Activated CD4-positive, alpha-beta T cell treated with anti-CD3 and anti-CD28 coated beads, Interleukin-2, amount 10 ng/mL, durations not matched to agents 7 days and 5 days (primary cell): ENCODE measurements at regions not wholly inside any gene's neighbourhood (a gene's known extent, or its start where the extent isn't known, plus 50 kb on each side); places are given as distances from the start of the nearest gene placed in this dataset.
"Not testable (repeated sequence)": the region's sequence is repeated elsewhere in the genome, so short reads cannot be mapped to it uniquely, and the experiment has no call there.

Source experiments
- CTCF ChIA-PET: fragments of 350-600 bp; sonication (Branson Sonifier 250); formaldehyde crosslinking; loops from one replicate; lab custom pipeline; 2021; ENCODE audit warnings: antibody characterized with exemption; lab: Charles Lee
- POLR2A ChIA-PET: fragments of 350-600 bp; sonication (Branson Sonifier 250); formaldehyde crosslinking; loops from one replicate; lab custom pipeline; 2021; ENCODE audit warnings: antibody characterized with exemption; lab: Charles Lee
- DNase-seq: peaks from one replicate; pipeline ENCODE4 v3.0.0-alpha.2; 2020
- H3K27ac Mint-ChIP-seq: one replicate; pipeline ENCODE4 v1.8.0; 2021; ENCODE audit warnings: mild to moderate bottlenecking, moderate library complexity, mixed read lengths
- H3K27me3 Mint-ChIP-seq: one replicate; pipeline ENCODE4 v1.8.0; 2021; ENCODE audit warnings: mixed read lengths
- H3K36me3 Mint-ChIP-seq: one replicate; pipeline ENCODE4 v1.8.0; 2021; ENCODE audit warnings: low read depth, mixed read lengths
- H3K4me1 Mint-ChIP-seq: one replicate; pipeline ENCODE4 v1.8.0; 2021; ENCODE audit warnings: mixed read lengths
- H3K4me3 Mint-ChIP-seq: one replicate; pipeline ENCODE4 v1.8.0; 2021; ENCODE audit warnings: mild to moderate bottlenecking, moderate library complexity, mixed read lengths
- H3K9me3 Mint-ChIP-seq: one replicate; pipeline ENCODE4 v1.8.0; 2021; ENCODE audit warnings: mixed read lengths

- no peaks in the 10 kb centered on the region for H3K27me3 Mint-ChIP-seq
- H3K36me3 Mint-ChIP-seq: no peaks in the 10 kb centered on the region
- ChIA-PET CTCF (no interaction called here), POLR2A (no interaction called here)
- no peak overlapping the region for H3K27ac Mint-ChIP-seq
- no peaks in the 10 kb centered on the region for H3K4me1 Mint-ChIP-seq
- no peak for DNase-seq
- H3K9me3 Mint-ChIP-seq: peaks cover 3% of the 10 kb centered on the region
- H3K4me3 Mint-ChIP-seq: no peak overlapping the region
Observed at GRCh38 chr1:217977943-217978342, 307.1 kb upstream of the RRP15 start.

GRCh38 chr1:217981430-217981829, 303.7 kb upstream of the RRP15 start:
- CTCF ChIA-PET: no interaction called here
- Mint-ChIP-seq H3K4me3 (no peak overlapping the region), H3K27me3 (no peaks in the 10 kb centered on the region), H3K9me3 (peaks cover 3% of the 10 kb centered on the region), H3K27ac (no peak overlapping the region), H3K4me1 (no peaks in the 10 kb centered on the region), H3K36me3 (no peaks in the 10 kb centered on the region)
- DNase-seq: no peak
- POLR2A ChIA-PET: no interaction called here

GRCh38 chr1:217982331-217983050, 302.6 kb upstream of the RRP15 start:
- no peak overlapping the region for H3K4me3 Mint-ChIP-seq
- no peak overlapping the region for H3K27ac Mint-ChIP-seq
- ChIA-PET POLR2A (no interaction called here), CTCF (no interaction called here)
- no peaks in the 10 kb centered on the region for H3K4me1 Mint-ChIP-seq
- H3K36me3 Mint-ChIP-seq: no peaks in the 10 kb centered on the region
- no peaks in the 10 kb centered on the region for H3K9me3 Mint-ChIP-seq
- no peak for DNase-seq
- no peaks in the 10 kb centered on the region for H3K27me3 Mint-ChIP-seq

GRCh38 chr1:217983051-217983375, 302.1 kb upstream of the RRP15 start:
- ChIA-PET POLR2A (no interaction called here), CTCF (no interaction called here)
- H3K4me1 Mint-ChIP-seq: no peaks in the 10 kb centered on the region
- no peak overlapping the region for H3K4me3 Mint-ChIP-seq
- H3K27me3 Mint-ChIP-seq: no peaks in the 10 kb centered on the region
- no peaks in the 10 kb centered on the region for H3K9me3 Mint-ChIP-seq
- no peak overlapping the region for H3K27ac Mint-ChIP-seq
- H3K36me3 Mint-ChIP-seq: no peaks in the 10 kb centered on the region
- no peak for DNase-seq

GRCh38 chr1:217985641-217986040, 299.5 kb upstream of the RRP15 start:
- CTCF ChIA-PET: no interaction called here
- Mint-ChIP-seq H3K27ac (no peak overlapping the region), H3K9me3 (no peaks in the 10 kb centered on the region)

GRCh38 chr1:217989510-217989909, 295.6 kb upstream of the RRP15 start:
- Mint-ChIP-seq H3K27ac (no peak overlapping the region), H3K4me1 (no peaks in the 10 kb centered on the region), H3K4me3 (no peak overlapping the region), H3K9me3 (no peaks in the 10 kb centered on the region), H3K36me3 (no peaks in the 10 kb centered on the region), H3K27me3 (no peaks in the 10 kb centered on the region)
- DNase-seq: no peak
- ChIA-PET POLR2A (no interaction called here), CTCF (no interaction called here)

More at GRCh38 chr1:217985641-217986040, 299.5 kb upstream of the RRP15 start:
- no peak for DNase-seq
- no peaks in the 10 kb centered on the region for H3K36me3 Mint-ChIP-seq
- H3K4me3 Mint-ChIP-seq: no peak overlapping the region
- POLR2A ChIA-PET: no interaction called here
- no peaks in the 10 kb centered on the region for H3K4me1 Mint-ChIP-seq
- no peaks in the 10 kb centered on the region for H3K27me3 Mint-ChIP-seq

GRCh38 chr1:217993439-217993838, 291.7 kb upstream of the RRP15 start:
- no peaks in the 10 kb centered on the region for H3K4me1 Mint-ChIP-seq
- H3K9me3 Mint-ChIP-seq: no peaks in the 10 kb centered on the region
- H3K36me3 Mint-ChIP-seq: no peaks in the 10 kb centered on the region
- CTCF ChIA-PET: no interaction called here
- H3K27ac Mint-ChIP-seq: no peak overlapping the region
- no peak overlapping the region for H3K4me3 Mint-ChIP-seq
- H3K27me3 Mint-ChIP-seq: no peaks in the 10 kb centered on the region
- POLR2A ChIA-PET: no interaction called here
- no peak for DNase-seq

GRCh38 chr1:218008296-218008695, 276.8 kb upstream of the RRP15 start:
- H3K36me3 Mint-ChIP-seq, H3K4me3 Mint-ChIP-seq, H3K4me1 Mint-ChIP-seq, H3K9me3 Mint-ChIP-seq, H3K27ac Mint-ChIP-seq, H3K27me3 Mint-ChIP-seq, POLR2A ChIA-PET, DNase-seq: not testable (repeated sequence)
- CTCF ChIA-PET: interaction anchor here (0.7 kb wide), 1 partner anchor 755 kb away, joined by 3 read pairs; no protein-coding TSS in a partner anchor

- H3K9me3 Mint-ChIP-seq, H3K27me3 Mint-ChIP-seq, CTCF ChIA-PET, H3K27ac Mint-ChIP-seq, H3K36me3 Mint-ChIP-seq, H3K4me1 Mint-ChIP-seq, DNase-seq, H3K4me3 Mint-ChIP-seq, POLR2A ChIA-PET: not testable (repeated sequence)
Observed at GRCh38 chr1:218015106-218015505, 270.0 kb upstream of the RRP15 start.

- CTCF ChIA-PET: no interaction called here
- no peaks in the 10 kb centered on the region for H3K4me1 Mint-ChIP-seq
- no peak overlapping the region for H3K27ac Mint-ChIP-seq
- H3K4me3 Mint-ChIP-seq: no peak overlapping the region
- peaks cover 6% of the 10 kb centered on the region for H3K9me3 Mint-ChIP-seq
- DNase-seq: no peak
- no peaks in the 10 kb centered on the region for H3K27me3 Mint-ChIP-seq
- H3K36me3 Mint-ChIP-seq: no peaks in the 10 kb centered on the region
- POLR2A ChIA-PET: no interaction called here
Observed at GRCh38 chr1:218024211-218024720, 260.8 kb upstream of the RRP15 start.

GRCh38 chr1:218025454-218025853, 259.6 kb upstream of the RRP15 start:
- H3K4me1 Mint-ChIP-seq: no peaks in the 10 kb centered on the region
- H3K36me3 Mint-ChIP-seq: no peaks in the 10 kb centered on the region
- H3K9me3 Mint-ChIP-seq: peaks cover 4% of the 10 kb centered on the region
- H3K27ac Mint-ChIP-seq: no peak overlapping the region
- no peak for DNase-seq
- no peaks in the 10 kb centered on the region for H3K27me3 Mint-ChIP-seq
- POLR2A ChIA-PET: no interaction called here
- CTCF ChIA-PET: no interaction called here
- H3K4me3 Mint-ChIP-seq: no peak overlapping the region

- H3K27ac Mint-ChIP-seq: no peak overlapping the region
Observed at GRCh38 chr1:218027152-218027551, 257.9 kb upstream of the RRP15 start.

GRCh38 chr1:218030846-218031245, 254.2 kb upstream of the RRP15 start:
- Mint-ChIP-seq H3K36me3 (no peaks in the 10 kb centered on the region), H3K9me3 (peaks cover 3% of the 10 kb centered on the region), H3K27me3 (no peaks in the 10 kb centered on the region), H3K27ac (no peak overlapping the region), H3K4me1 (no peaks in the 10 kb centered on the region), H3K4me3 (no peak overlapping the region)
- ChIA-PET POLR2A (no interaction called here), CTCF (interaction anchor here (0.6 kb wide), 1 partner anchor 55 kb away, joined by 3 read pairs; no protein-coding TSS in a partner anchor)
- no peak for DNase-seq

More at GRCh38 chr1:218027152-218027551, 257.9 kb upstream of the RRP15 start:
- Mint-ChIP-seq H3K27me3 (no peaks in the 10 kb centered on the region), H3K36me3 (no peaks in the 10 kb centered on the region), H3K4me1 (no peaks in the 10 kb centered on the region), H3K4me3 (no peak overlapping the region), H3K9me3 (peaks cover 4% of the 10 kb centered on the region)
- POLR2A ChIA-PET: no interaction called here
- CTCF ChIA-PET: no interaction called here
- DNase-seq: no peak

- H3K27ac Mint-ChIP-seq: no peak overlapping the region
- no peaks in the 10 kb centered on the region for H3K4me1 Mint-ChIP-seq
- CTCF ChIA-PET: no interaction called here
- H3K9me3 Mint-ChIP-seq: peaks cover 2% of the 10 kb centered on the region
- POLR2A ChIA-PET: no interaction called here
- no peak overlapping the region for H3K4me3 Mint-ChIP-seq
- no peaks in the 10 kb centered on the region for H3K27me3 Mint-ChIP-seq
- H3K36me3 Mint-ChIP-seq: no peaks in the 10 kb centered on the region
- no peak for DNase-seq
Observed at GRCh38 chr1:218031901-218032300, 253.2 kb upstream of the RRP15 start.
